Suppressor macrophage treated with lipopolysaccharide for 4 hours (primary cell): ENCODE measurements at regions not wholly inside any gene's neighbourhood (a gene's known extent, or its start where the extent isn't known, plus 50 kb on each side); places are given as distances from the start of the nearest gene placed in this dataset.
"Not testable (repeated sequence)": the region's sequence is repeated elsewhere in the genome, so short reads cannot be mapped to it uniquely, and the experiment has no call there.

Experiments used
- DNase-seq: peaks from one replicate; pipeline ENCODE4 v3.0.0-alpha.2; 2020

GRCh38 chr5:167356374-167356773, 935.1 kb upstream of the WWC1 start:
- DNase-seq = no peak

- DNase-seq = no peak
Measured at GRCh38 chr5:167358868-167359492, 932.5 kb upstream of the WWC1 start.

GRCh38 chr5:167361795-167362194, 929.6 kb upstream of the WWC1 start:
- no peak for DNase-seq

GRCh38 chr5:167363065-167363464, 928.4 kb upstream of the WWC1 start:
- no peak for DNase-seq

GRCh38 chr5:167375125-167375524, 916.3 kb upstream of the WWC1 start:
- no peak for DNase-seq

- no peak for DNase-seq
Measured at GRCh38 chr5:167378894-167379723, 912.3 kb upstream of the WWC1 start.

- no peak for DNase-seq
Measured at GRCh38 chr5:167381457-167381856, 910.0 kb upstream of the WWC1 start.

GRCh38 chr5:167389537-167389936, 901.9 kb upstream of the WWC1 start:
- no peak for DNase-seq

GRCh38 chr5:167391286-167391685, 900.2 kb upstream of the WWC1 start:
- DNase-seq = not testable (repeated sequence)

- no peak for DNase-seq
Measured at GRCh38 chr5:167392240-167392639, 899.2 kb upstream of the WWC1 start.

GRCh38 chr5:167393358-167393757, 898.1 kb upstream of the WWC1 start:
- no peak for DNase-seq

GRCh38 chr5:167402671-167403070, 888.8 kb upstream of the WWC1 start:
- DNase-seq = no peak

GRCh38 chr5:167406513-167406912, 884.9 kb upstream of the WWC1 start:
- no peak for DNase-seq

- DNase-seq = no peak
Measured at GRCh38 chr5:167412556-167412955, 878.9 kb upstream of the WWC1 start.

- DNase-seq = no peak
Measured at GRCh38 chr5:167413506-167413905, 877.9 kb upstream of the WWC1 start.

- no peak for DNase-seq
Measured at GRCh38 chr5:167414611-167415010, 876.8 kb upstream of the WWC1 start.

GRCh38 chr5:167415779-167416746, 875.4 kb upstream of the WWC1 start:
- no peak for DNase-seq

GRCh38 chr5:167417662-167418061, 873.8 kb upstream of the WWC1 start:
- DNase-seq = no peak

GRCh38 chr5:167425161-167425560, 866.3 kb upstream of the WWC1 start:
- DNase-seq = no peak

- DNase-seq = no peak
Measured at GRCh38 chr5:167426501-167426900, 864.9 kb upstream of the WWC1 start.

- DNase-seq = not testable (repeated sequence)
Measured at GRCh38 chr5:167427641-167428040, 863.8 kb upstream of the WWC1 start.

- DNase-seq = no peak
Measured at GRCh38 chr5:167440846-167441245, 850.6 kb upstream of the WWC1 start.

- DNase-seq = no peak
Measured at GRCh38 chr5:167442922-167443321, 848.5 kb upstream of the WWC1 start.
